Chondrocyte (in vitro differentiated cells): ENCODE measurements at regions not wholly inside any gene's neighbourhood (a gene's known extent, or its start where the extent isn't known, plus 50 kb on each side); places are given as distances from the start of the nearest gene placed in this dataset.
"Not testable (repeated sequence)": the region's sequence is repeated elsewhere in the genome, so short reads cannot be mapped to it uniquely, and the experiment has no call there.

Source experiments
- DNase-seq: peaks from one replicate; pipeline ENCODE4 v3.0.0; 2021; ENCODE audit warnings: mixed read lengths, low spot score
- H3K27ac Mint-ChIP-seq: one replicate; pipeline ENCODE4 v1.8.0; 2021; ENCODE audit warnings: mild to moderate bottlenecking, moderate library complexity, mixed read lengths; ENCODE audit not compliant: unreplicated experiment
- H3K27me3 Mint-ChIP-seq: 2 replicates; pipeline ENCODE4 v1.8.0; 2021; ENCODE audit warnings: low read depth, mixed read lengths
- H3K36me3 Mint-ChIP-seq: 2 replicates; pipeline ENCODE4 v1.8.0; 2021; ENCODE audit warnings: low read depth, mixed read lengths
- H3K4me1 Mint-ChIP-seq: 2 replicates; pipeline ENCODE4 v1.8.0; 2021; ENCODE audit warnings: low read depth, mild to moderate bottlenecking, mixed read lengths
- H3K4me3 Mint-ChIP-seq: one replicate; pipeline ENCODE4 v1.8.0; 2021; ENCODE audit warnings: mild to moderate bottlenecking, moderate library complexity, mixed read lengths; ENCODE audit not compliant: unreplicated experiment
- H3K9me3 Mint-ChIP-seq: 2 replicates; pipeline ENCODE4 v1.8.0; 2021; ENCODE audit warnings: low read depth, mixed read lengths
- TF ChIP-seq, protein P1 (sequence below): fragments of 200-600 bp; sonication (generic); IDR thresholded peaks from 2 replicates; pipeline ENCODE4 v1.5.0; 2021; ENCODE audit warnings: antibody characterized with exemption, mild to moderate bottlenecking, moderate library complexity

DNA sequence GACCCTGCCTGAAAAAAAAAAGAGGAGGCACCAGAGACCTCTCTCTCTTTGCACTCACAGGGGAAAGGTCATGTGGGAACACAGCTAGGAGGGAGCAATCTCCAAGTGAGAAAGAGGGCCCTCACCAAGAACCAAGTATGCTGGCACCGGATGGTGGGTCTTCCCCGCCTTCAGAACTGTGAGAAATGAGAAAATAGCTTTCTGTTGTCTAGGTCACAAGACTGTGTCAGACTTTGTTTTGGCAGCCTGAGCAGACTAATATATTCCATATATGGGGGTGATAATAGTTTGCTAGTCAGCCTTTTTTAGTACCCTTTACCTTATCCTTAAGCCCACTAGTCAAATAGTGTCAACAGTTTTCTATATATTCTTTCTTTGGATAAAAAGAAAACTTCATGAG, 193.0 kb downstream of the TRIML1 start:
- TF ChIP-seq, protein P1, sequence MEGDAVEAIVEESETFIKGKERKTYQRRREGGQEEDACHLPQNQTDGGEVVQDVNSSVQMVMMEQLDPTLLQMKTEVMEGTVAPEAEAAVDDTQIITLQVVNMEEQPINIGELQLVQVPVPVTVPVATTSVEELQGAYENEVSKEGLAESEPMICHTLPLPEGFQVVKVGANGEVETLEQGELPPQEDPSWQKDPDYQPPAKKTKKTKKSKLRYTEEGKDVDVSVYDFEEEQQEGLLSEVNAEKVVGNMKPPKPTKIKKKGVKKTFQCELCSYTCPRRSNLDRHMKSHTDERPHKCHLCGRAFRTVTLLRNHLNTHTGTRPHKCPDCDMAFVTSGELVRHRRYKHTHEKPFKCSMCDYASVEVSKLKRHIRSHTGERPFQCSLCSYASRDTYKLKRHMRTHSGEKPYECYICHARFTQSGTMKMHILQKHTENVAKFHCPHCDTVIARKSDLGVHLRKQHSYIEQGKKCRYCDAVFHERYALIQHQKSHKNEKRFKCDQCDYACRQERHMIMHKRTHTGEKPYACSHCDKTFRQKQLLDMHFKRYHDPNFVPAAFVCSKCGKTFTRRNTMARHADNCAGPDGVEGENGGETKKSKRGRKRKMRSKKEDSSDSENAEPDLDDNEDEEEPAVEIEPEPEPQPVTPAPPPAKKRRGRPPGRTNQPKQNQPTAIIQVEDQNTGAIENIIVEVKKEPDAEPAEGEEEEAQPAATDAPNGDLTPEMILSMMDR = no peak
- H3K36me3 Mint-ChIP-seq = peaks cover 8% of the 10 kb centered on the region
- peak overlapping the region; percentile 95 for H3K27ac Mint-ChIP-seq
- peaks cover 26% of the 10 kb centered on the region for H3K4me1 Mint-ChIP-seq
- no peak overlapping the region for H3K4me3 Mint-ChIP-seq
- H3K27me3 Mint-ChIP-seq = no peaks in the 10 kb centered on the region
- no peak for DNase-seq
- peaks cover 12% of the 10 kb centered on the region for H3K9me3 Mint-ChIP-seq

DNA sequence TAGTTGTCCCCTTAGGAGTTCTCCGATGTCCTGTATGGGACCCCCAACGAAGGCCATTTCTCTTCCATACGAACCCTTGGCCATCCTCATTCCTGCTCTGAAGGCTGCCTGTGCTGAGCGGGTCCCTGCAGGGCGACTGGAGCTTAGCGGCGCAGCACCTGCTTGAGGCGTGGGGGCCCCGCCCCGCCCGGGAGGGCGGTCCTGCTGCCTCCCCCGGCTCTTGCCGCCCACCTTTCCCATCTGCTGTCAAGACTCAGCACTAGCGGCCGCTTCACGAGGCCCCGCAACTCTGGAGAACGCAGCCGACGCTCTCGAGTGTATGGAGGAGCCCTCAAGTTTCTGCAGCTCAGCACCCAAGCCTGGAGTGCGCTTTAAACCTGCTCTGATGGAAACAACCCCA, 197.7 kb downstream of the TRIML1 start:
- H3K9me3 Mint-ChIP-seq = peaks cover 9% of the 10 kb centered on the region
- peaks cover 6% of the 10 kb centered on the region for H3K36me3 Mint-ChIP-seq
- peaks cover 23% of the 10 kb centered on the region for H3K4me1 Mint-ChIP-seq
- DNase-seq = no peak
- no peak overlapping the region for H3K27ac Mint-ChIP-seq
- H3K27me3 Mint-ChIP-seq = no peaks in the 10 kb centered on the region
- TF ChIP-seq, protein P1 = no peak
- H3K4me3 Mint-ChIP-seq = no peak overlapping the region

DNA sequence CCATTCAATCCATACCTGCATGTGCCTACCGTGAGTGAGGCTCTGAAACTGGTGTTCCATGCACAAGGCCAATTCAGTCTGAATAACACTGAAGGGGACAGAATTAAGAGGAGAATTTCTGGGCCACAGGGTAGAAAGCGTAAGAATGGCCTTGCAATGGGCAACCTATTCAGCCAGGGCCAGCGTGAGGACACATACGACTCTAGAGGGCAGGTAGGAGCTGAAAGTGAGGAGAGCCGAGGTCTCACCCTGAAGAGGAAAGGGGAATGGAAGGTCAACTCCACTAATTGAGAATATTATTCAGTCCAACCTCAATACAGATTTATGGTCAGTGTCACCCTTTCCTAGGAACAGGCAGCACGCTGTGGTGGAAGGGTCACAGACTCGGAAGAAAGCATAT, 202.2 kb downstream of the TRIML1 start:
- Mint-ChIP-seq H3K4me1 (peaks cover 3% of the 10 kb centered on the region), H3K9me3 (peaks cover 5% of the 10 kb centered on the region), H3K27me3 (no peaks in the 10 kb centered on the region), H3K4me3 (no peak overlapping the region), H3K36me3 (peaks cover 3% of the 10 kb centered on the region), H3K27ac (no peak overlapping the region)
- TF ChIP-seq, protein P1 = no peak
- no peak for DNase-seq

DNA sequence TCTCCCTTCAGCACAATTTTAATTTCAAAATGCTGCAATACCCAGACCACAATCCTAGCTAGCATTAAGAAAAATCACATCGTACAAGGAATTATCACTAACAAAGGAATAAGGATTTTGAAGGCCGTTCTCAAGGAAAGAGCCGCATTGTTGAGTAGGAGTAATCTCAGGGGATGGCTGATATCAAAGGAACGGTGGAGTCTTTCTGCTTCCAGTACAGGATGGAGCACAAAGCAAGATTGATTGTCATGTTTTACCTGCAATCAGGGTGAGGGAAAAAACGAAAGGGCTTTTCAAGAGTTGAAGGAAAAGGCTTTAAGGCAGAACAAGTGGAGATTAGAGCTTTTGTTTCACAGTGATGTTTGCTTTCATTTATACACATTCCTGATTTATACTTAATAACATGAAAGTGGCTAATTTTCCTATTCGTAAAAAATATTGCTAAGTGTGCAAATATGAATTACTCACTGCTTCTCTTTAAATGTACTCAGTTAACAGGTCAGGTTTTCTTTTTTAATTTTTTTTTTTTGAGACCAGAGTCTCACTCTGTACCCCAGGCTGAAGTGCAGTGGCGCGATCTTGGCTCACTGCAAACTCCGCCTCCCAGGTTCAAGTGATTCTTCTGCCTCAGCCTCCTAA, 207.0 kb downstream of the TRIML1 start:
- H3K9me3 Mint-ChIP-seq = peaks cover 3% of the 10 kb centered on the region
- no peak overlapping the region for H3K27ac Mint-ChIP-seq
- DNase-seq = no peak
- H3K4me1 Mint-ChIP-seq = no peaks in the 10 kb centered on the region
- peaks cover 2% of the 10 kb centered on the region for H3K36me3 Mint-ChIP-seq
- TF ChIP-seq, protein P1 = no peak
- no peaks in the 10 kb centered on the region for H3K27me3 Mint-ChIP-seq
- H3K4me3 Mint-ChIP-seq = no peak overlapping the region

DNA sequence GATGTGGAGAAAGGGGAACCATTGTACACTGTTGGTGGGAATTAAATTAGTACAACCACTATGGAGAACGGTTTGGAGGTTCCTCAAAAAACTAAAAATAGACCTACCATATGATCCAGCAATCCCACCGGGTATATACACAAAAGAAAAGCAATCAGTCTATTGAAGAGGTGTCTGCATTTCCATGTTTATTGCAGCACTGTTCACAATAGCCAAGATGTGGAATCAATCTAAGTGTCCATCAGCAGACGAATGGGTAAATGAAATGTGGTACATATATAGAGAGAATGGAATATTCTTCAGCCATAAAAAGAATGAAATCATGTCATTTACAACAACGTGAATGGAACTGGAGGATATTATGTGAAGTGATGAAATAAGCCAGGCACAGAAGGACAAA, 208.1 kb downstream of the TRIML1 start:
- no peak overlapping the region for H3K27ac Mint-ChIP-seq
- no peak overlapping the region for H3K4me3 Mint-ChIP-seq
- H3K9me3 Mint-ChIP-seq = peaks cover 3% of the 10 kb centered on the region
- H3K27me3 Mint-ChIP-seq = no peaks in the 10 kb centered on the region
- TF ChIP-seq, protein P1 = no peak
- no peak for DNase-seq
- no peaks in the 10 kb centered on the region for H3K4me1 Mint-ChIP-seq
- H3K36me3 Mint-ChIP-seq = peaks cover 2% of the 10 kb centered on the region

DNA sequence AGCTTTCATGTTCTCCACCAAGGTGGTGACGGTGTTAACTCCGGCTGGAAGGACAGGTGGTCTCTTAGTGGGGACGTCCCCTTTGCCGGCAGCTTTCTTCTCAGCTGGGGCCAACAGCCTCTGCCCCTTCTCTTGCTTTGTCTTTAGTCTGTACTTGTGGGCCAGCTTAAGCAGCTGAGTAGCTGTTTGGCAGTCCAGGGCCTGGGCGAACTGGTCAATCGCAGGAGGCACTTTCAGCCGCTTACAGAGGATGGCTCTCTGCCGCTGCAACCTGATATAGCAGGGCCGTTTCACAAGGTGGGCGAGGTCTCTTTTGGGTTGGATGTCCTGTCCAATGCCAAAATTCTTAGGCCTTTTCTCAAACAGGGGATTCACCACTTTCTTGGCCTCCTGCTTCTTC, 210.3 kb downstream of the TRIML1 start:
- not testable (repeated sequence) for H3K4me1 Mint-ChIP-seq, H3K4me3 Mint-ChIP-seq, H3K27ac Mint-ChIP-seq, H3K36me3 Mint-ChIP-seq, DNase-seq, H3K27me3 Mint-ChIP-seq
- peaks cover 10% of the 10 kb centered on the region for H3K9me3 Mint-ChIP-seq
